Activated naive CD8-positive, alpha-beta T cell treated with anti-CD3 and anti-CD28 coated beads, Interleukin-2, amount 10 ng/mL, durations not matched to agents 7 days and 5 days (primary cell): ENCODE measurements at regions not wholly inside any gene's neighbourhood (a gene's known extent, or its start where the extent isn't known, plus 50 kb on each side); places are given as distances from the start of the nearest gene placed in this dataset.

ENCODE experiments used
- ATAC-seq: fragments of 150-1000 bp; cut with Tn5 transposase; one replicate; pipeline ENCODE4 v1.10.0; 2021; ENCODE audit warnings: low read depth, moderate library complexity
- POLR2A ChIA-PET: fragments of 350-600 bp; sonication (Branson Sonifier 250); formaldehyde crosslinking; loops from one replicate; lab custom pipeline; 2021; ENCODE audit warnings: antibody characterized with exemption; lab: Charles Lee
- DNase-seq: peaks from one replicate; pipeline ENCODE4 v3.0.0; 2021
- H3K27ac Mint-ChIP-seq: one replicate; pipeline ENCODE4 v1.8.0; 2022; ENCODE audit warnings: mild to moderate bottlenecking, mixed read lengths
- H3K27me3 Mint-ChIP-seq: one replicate; pipeline ENCODE4 v1.8.0; 2022; ENCODE audit warnings: mild to moderate bottlenecking, moderate library complexity, mixed read lengths
- H3K36me3 Mint-ChIP-seq: one replicate; pipeline ENCODE4 v1.8.0; 2021; ENCODE audit warnings: mild to moderate bottlenecking, mixed read lengths
- H3K4me1 Mint-ChIP-seq: one replicate; pipeline ENCODE4 v1.8.0; 2021; ENCODE audit warnings: mixed read lengths
- H3K4me3 Mint-ChIP-seq: one replicate; pipeline ENCODE4 v1.8.0; 2022; ENCODE audit warnings: mild to moderate bottlenecking, moderate library complexity, mixed read lengths
- H3K9me3 Mint-ChIP-seq: one replicate; pipeline ENCODE4 v1.8.0; 2021; ENCODE audit warnings: mixed read lengths

DNA sequence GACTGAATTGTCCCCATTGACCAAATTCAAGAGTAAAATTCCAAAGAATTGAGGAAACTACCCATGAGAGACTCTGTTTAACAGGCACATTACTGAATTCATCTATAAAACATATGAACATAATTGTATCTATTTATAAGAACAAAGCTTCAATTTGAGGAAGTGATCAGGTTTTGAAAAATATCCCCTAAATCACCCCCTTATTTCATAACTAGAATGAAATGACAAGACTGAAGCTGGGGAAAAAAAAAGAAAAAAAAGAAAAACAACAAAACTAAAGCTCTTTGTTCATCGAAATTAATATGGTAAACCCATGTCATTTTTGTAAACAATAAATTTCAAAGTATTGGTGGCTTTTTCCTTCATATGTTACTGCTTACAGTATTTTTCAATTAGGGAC, 184.9 kb upstream of the SEMA3A start:
- H3K36me3 Mint-ChIP-seq: no peaks in the 10 kb centered on the region
- no peak overlapping the region for H3K27ac Mint-ChIP-seq
- POLR2A ChIA-PET: no interaction called here
- H3K27me3 Mint-ChIP-seq: no peaks in the 10 kb centered on the region
- no peaks in the 10 kb centered on the region for H3K9me3 Mint-ChIP-seq
- no peaks in the 10 kb centered on the region for H3K4me1 Mint-ChIP-seq
- ATAC-seq: no peak
- no peak for DNase-seq
- H3K4me3 Mint-ChIP-seq: no peak overlapping the region

DNA sequence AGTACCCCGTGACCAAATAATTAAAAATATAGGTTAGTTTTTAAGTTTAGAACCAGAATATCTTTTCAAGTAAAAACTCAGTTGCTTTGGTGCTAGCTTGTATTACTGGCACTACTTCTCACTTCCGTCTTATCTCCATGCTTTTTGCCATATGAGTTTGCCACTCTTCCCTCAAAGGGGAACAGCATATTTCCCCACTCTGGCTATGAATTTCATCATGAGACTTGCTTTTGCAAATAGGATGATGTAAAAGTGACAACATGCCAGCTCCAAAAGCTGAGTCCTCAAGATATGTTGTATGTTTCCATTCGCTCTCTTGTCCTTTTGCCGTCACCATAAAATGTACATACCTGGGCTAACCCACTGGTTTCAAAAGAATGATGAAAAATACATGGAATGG, 178.1 kb upstream of the SEMA3A start:
- POLR2A ChIA-PET: no interaction called here
- Mint-ChIP-seq H3K36me3 (no peaks in the 10 kb centered on the region), H3K9me3 (no peaks in the 10 kb centered on the region), H3K4me3 (no peak overlapping the region), H3K27ac (no peak overlapping the region), H3K4me1 (no peaks in the 10 kb centered on the region), H3K27me3 (no peaks in the 10 kb centered on the region)
- ATAC-seq (no peak), DNase-seq (no peak)

DNA sequence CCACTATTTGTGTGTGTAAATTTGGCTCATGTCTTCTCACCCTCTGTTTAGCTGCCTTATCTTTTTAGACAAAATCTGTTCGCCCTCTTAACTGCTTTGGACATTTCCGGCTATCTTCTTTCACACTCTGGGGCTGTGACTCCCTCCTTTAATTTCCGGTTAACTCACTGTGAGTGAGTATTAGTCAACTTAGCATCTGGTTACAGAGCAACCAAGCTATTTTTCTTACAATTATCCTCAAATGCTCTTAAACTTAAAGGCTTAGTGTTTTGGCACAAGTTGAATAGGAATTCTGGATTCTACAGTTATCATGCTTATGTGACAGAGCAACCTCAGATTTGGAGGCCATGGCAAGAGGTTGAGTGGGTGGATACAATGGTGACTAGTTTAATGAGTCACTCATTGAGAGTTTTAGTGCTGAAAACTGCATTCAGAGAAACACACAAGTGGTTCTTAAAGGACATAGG, 177.6 kb upstream of the SEMA3A start:
- H3K4me3 Mint-ChIP-seq: no peak overlapping the region
- POLR2A ChIA-PET: no interaction called here
- no peaks in the 10 kb centered on the region for H3K9me3 Mint-ChIP-seq
- no peak for ATAC-seq
- no peak overlapping the region for H3K27ac Mint-ChIP-seq
- no peaks in the 10 kb centered on the region for H3K36me3 Mint-ChIP-seq
- H3K4me1 Mint-ChIP-seq: no peaks in the 10 kb centered on the region
- no peak for DNase-seq
- H3K27me3 Mint-ChIP-seq: no peaks in the 10 kb centered on the region

DNA sequence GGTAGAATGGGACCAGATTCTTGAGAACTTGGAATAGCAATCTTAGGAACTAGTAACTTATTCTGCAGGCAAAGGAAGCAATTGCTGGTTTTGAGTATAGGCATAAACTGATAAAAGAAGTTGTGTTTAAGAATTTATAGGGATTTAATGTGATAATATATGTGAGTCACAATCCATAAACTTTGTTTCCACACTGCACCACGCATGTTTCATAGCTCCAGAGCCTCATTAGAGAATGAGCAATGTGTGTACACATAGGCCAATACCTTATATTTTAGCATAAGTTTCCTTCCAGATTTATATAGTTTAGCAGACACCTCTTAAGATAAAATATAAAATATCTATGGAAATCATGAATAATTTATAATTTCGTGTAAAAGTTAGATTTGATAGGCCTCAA, 175.5 kb upstream of the SEMA3A start:
- DNase-seq (no peak), ATAC-seq (no peak)
- no peak overlapping the region for H3K27ac Mint-ChIP-seq
- H3K4me1 Mint-ChIP-seq: no peaks in the 10 kb centered on the region
- no peaks in the 10 kb centered on the region for H3K27me3 Mint-ChIP-seq
- H3K9me3 Mint-ChIP-seq: no peaks in the 10 kb centered on the region
- no peaks in the 10 kb centered on the region for H3K36me3 Mint-ChIP-seq
- no peak overlapping the region for H3K4me3 Mint-ChIP-seq
- POLR2A ChIA-PET: no interaction called here

DNA sequence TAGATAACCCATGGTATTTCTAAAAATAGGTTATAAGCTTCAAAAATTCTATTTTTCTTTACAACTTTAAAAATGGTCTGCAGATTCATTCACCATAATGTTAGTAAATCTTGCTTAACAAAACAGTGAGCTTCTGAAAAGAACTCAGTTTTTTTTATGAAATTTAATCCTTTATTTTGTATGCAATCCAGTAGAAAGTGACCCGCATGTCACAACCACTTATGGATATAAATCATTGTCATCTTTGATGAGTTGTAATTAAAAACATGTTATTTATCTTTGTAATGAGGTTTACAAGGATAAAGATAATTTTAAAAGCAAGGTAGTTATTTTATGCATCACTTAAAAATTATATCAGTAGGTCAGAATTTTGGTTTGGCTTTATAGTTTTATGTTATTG, 173.5 kb upstream of the SEMA3A start:
- H3K36me3 Mint-ChIP-seq: no peaks in the 10 kb centered on the region
- no peak for DNase-seq
- POLR2A ChIA-PET: no interaction called here
- H3K4me3 Mint-ChIP-seq: no peak overlapping the region
- no peaks in the 10 kb centered on the region for H3K27me3 Mint-ChIP-seq
- no peaks in the 10 kb centered on the region for H3K4me1 Mint-ChIP-seq
- no peak for ATAC-seq
- no peak overlapping the region for H3K27ac Mint-ChIP-seq
- no peaks in the 10 kb centered on the region for H3K9me3 Mint-ChIP-seq

DNA sequence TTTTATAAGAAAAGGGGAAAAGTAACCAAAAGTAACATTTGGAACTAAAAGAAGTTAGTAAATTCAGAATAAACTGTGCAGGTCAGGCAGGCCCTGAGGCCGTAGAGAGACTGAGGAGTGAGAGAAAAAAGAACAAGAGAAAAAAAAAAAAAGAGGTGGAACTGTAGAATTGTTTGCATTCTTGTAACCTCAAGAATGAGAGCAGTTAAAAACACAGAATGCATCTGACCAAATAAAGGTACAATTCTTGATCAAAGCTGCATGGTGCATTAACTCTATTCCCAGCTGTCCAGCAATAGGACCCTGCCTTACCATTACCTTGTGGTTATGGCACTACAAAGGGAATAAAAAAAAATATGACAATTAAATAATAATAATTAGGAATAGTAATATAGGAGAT, 170.1 kb upstream of the SEMA3A start:
- H3K4me1 Mint-ChIP-seq: no peaks in the 10 kb centered on the region
- H3K9me3 Mint-ChIP-seq: no peaks in the 10 kb centered on the region
- H3K27ac Mint-ChIP-seq: no peak overlapping the region
- ATAC-seq (no peak), DNase-seq (no peak)
- H3K4me3 Mint-ChIP-seq: no peak overlapping the region
- POLR2A ChIA-PET: no interaction called here
- no peaks in the 10 kb centered on the region for H3K27me3 Mint-ChIP-seq
- H3K36me3 Mint-ChIP-seq: no peaks in the 10 kb centered on the region

DNA sequence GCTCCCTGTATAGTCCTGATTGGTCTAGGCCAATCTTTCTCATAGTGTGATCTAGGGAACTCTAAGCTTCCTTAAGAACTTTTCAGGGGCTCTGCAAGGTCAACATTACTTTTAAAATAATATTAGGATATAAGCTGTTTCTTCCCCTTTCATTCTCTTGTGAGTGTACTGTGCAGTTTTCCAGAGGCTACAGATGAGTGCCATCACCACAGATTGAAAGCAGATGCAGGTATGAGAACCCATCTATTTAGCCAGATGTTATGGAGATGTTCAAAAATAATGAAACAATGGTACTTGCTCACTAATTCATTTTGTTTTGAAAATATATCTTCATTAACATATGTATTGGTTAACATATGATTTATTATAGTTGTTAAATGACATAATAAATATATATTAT, 169.2 kb upstream of the SEMA3A start:
- H3K27ac Mint-ChIP-seq: no peak overlapping the region
- H3K4me3 Mint-ChIP-seq: no peak overlapping the region
- no peaks in the 10 kb centered on the region for H3K9me3 Mint-ChIP-seq
- H3K4me1 Mint-ChIP-seq: no peaks in the 10 kb centered on the region
- DNase-seq (no peak), ATAC-seq (no peak)
- POLR2A ChIA-PET: no interaction called here
- no peaks in the 10 kb centered on the region for H3K27me3 Mint-ChIP-seq
- no peaks in the 10 kb centered on the region for H3K36me3 Mint-ChIP-seq

DNA sequence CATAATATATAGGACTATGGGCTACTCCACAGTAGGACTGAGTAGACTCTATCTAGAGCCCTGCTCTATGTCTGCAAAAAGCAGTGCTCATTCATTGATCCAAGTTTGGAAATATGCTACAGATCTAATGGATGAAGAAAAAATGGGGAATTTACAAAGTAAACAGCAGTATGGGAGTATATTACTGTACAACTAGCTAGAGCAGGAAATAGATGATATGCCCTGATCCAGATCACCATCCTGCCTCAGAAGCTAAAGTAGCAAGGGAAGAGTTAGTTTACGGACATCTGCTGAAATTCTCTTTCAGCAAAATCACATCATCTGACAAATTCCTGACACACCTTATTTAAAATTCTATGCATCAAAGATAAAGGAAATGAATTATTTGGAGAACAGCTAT, 168.2 kb upstream of the SEMA3A start:
- ATAC-seq: no peak
- no peak overlapping the region for H3K27ac Mint-ChIP-seq

DNA sequence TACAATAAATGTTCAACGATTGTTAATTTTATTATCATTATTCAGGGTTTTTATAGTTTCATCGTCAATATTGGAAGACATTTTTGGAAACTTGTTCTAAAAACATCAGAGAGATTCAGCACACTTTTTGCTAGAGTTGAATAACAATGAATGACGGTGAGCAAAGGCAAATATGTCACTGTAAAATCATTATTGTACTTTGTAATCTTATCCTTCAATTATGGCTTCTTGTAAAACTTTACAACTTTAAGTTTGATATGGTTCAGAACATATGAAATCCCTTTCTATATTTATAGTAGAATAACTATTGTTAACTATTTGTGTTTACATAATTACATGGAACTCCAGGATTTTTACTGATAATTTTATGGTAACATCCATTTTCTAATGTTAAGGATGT, 167.8 kb upstream of the SEMA3A start:
- H3K4me1 Mint-ChIP-seq: no peaks in the 10 kb centered on the region
- POLR2A ChIA-PET: no interaction called here
- H3K27me3 Mint-ChIP-seq: no peaks in the 10 kb centered on the region
- ATAC-seq (no peak), DNase-seq (no peak)
- no peak overlapping the region for H3K27ac Mint-ChIP-seq
- H3K9me3 Mint-ChIP-seq: no peaks in the 10 kb centered on the region
- no peak overlapping the region for H3K4me3 Mint-ChIP-seq
- H3K36me3 Mint-ChIP-seq: no peaks in the 10 kb centered on the region

More for the DNA sequence above, 168.2 kb upstream of the SEMA3A start:
- Mint-ChIP-seq H3K27me3 (no peaks in the 10 kb centered on the region), H3K4me1 (no peaks in the 10 kb centered on the region), H3K36me3 (no peaks in the 10 kb centered on the region), H3K9me3 (no peaks in the 10 kb centered on the region), H3K4me3 (no peak overlapping the region)
- DNase-seq: no peak
- POLR2A ChIA-PET: no interaction called here

DNA sequence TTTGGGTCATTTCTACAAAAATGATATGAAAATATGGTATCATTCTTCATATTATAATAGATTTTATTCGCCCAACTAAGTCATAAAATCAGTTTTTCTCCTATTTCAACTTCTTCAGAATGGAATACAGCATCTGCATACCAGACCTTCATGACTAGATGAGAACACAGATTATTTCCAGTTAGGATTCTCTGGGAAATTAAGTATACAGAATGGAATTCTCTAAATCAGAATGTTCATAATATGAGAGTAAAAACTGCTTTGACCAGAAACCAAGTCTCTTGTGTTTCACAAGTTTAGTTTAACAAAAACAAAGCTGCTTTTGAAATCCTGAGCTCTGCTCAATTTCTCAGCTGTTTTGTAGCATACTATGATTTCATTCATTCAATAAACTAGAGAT, 160.3 kb upstream of the SEMA3A start:
- ATAC-seq: no peak
- no peaks in the 10 kb centered on the region for H3K36me3 Mint-ChIP-seq
- H3K9me3 Mint-ChIP-seq: no peaks in the 10 kb centered on the region
- H3K4me1 Mint-ChIP-seq: no peaks in the 10 kb centered on the region
- POLR2A ChIA-PET: no interaction called here
- H3K27me3 Mint-ChIP-seq: no peaks in the 10 kb centered on the region
- no peak overlapping the region for H3K4me3 Mint-ChIP-seq
- DNase-seq: no peak
- H3K27ac Mint-ChIP-seq: no peak overlapping the region

DNA sequence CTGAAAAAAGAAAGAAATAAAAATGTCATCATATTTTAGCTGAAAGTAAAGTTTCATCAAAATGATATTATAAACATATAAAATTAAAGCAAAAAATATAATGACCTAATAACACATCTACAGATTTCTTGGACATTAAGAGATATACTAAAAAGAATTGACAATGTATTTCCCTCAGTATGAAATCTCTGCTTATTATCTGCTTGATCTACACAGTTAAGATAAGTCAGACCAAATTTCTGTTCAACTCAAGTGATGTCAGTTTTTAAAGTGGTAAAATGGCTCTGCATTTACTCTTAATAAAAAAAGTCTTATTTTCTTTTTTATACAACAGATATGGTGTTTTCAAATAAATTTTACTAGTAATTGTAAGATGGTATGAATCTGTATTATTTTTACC, 159.4 kb upstream of the SEMA3A start:
- H3K4me3 Mint-ChIP-seq: no peak overlapping the region
- no peaks in the 10 kb centered on the region for H3K4me1 Mint-ChIP-seq
- POLR2A ChIA-PET: no interaction called here
- H3K27me3 Mint-ChIP-seq: no peaks in the 10 kb centered on the region
- DNase-seq (no peak), ATAC-seq (no peak)
- H3K27ac Mint-ChIP-seq: no peak overlapping the region
- no peaks in the 10 kb centered on the region for H3K36me3 Mint-ChIP-seq
- H3K9me3 Mint-ChIP-seq: no peaks in the 10 kb centered on the region

DNA sequence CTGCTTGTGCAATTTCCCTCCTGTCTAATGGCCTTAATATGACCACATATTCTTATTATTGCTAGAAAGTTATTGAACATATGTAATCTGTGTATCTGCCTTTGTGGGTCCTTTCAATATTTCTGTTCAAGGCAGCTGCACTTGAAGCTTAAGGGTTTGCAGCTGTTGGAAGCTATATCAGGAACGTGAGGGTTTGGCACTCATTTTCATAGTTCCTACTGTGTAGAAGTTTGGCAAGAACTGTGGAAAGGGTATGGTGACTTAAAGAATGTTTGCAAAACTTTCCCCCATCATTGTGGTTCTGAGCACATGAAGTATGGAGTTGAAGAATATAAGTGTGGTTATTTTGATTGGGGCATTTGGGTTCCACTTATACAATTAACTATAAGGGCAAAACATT, 144.7 kb upstream of the SEMA3A start:
- peaks cover 1% of the 10 kb centered on the region for H3K9me3 Mint-ChIP-seq
- POLR2A ChIA-PET: no interaction called here
- DNase-seq: no peak
- H3K4me3 Mint-ChIP-seq: no peak overlapping the region
- ATAC-seq: no peak
- no peak overlapping the region for H3K27ac Mint-ChIP-seq
- no peaks in the 10 kb centered on the region for H3K27me3 Mint-ChIP-seq
- no peaks in the 10 kb centered on the region for H3K36me3 Mint-ChIP-seq
- no peaks in the 10 kb centered on the region for H3K4me1 Mint-ChIP-seq

DNA sequence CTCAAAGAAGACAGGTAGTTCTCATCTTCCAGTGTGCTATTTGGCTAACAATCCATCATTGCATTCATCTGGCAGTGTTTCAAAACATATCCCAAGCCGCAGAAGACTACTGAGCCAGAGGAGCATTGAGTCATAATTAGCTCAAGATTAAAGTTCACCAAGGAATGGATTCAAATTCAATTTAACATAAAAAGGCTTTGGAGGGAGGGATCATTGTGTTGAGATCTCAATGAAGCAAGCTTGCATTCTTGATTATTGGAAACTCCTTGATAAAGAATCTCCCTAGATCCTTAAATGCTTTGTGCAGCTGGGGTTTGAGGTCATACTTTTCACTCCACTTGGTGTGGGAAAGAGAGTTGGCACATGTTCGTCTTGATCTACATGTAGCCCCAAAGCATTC, 142.8 kb upstream of the SEMA3A start:
- POLR2A ChIA-PET: no interaction called here
- no peaks in the 10 kb centered on the region for H3K36me3 Mint-ChIP-seq
- H3K4me1 Mint-ChIP-seq: no peaks in the 10 kb centered on the region
- no peak for DNase-seq
- ATAC-seq: no peak
- H3K27me3 Mint-ChIP-seq: no peaks in the 10 kb centered on the region
- H3K27ac Mint-ChIP-seq: no peak overlapping the region
- H3K4me3 Mint-ChIP-seq: no peak overlapping the region
- H3K9me3 Mint-ChIP-seq: no peaks in the 10 kb centered on the region

DNA sequence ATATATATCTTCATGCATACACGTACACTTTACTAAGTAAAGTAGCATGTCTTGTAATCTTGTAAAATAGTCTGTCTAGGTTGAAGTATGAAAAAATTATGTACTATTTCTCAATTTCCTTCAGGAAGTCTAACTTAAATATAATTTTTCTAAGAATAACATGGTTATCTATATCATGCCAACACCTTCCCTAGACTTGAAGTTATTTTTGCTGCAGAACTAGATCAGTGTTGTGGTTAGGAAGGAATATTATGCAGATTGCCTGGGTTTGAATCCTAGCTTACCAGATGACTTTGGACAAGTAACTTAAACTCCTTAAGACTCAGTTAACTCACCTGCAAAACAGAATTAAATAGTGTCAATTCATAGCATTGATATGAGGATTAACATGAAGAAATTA, 142.2 kb upstream of the SEMA3A start:
- no peak for DNase-seq
- POLR2A ChIA-PET: no interaction called here
- Mint-ChIP-seq H3K4me3 (no peak overlapping the region), H3K27ac (no peak overlapping the region), H3K36me3 (no peaks in the 10 kb centered on the region), H3K9me3 (no peaks in the 10 kb centered on the region), H3K27me3 (no peaks in the 10 kb centered on the region), H3K4me1 (no peaks in the 10 kb centered on the region)
- ATAC-seq: no peak

DNA sequence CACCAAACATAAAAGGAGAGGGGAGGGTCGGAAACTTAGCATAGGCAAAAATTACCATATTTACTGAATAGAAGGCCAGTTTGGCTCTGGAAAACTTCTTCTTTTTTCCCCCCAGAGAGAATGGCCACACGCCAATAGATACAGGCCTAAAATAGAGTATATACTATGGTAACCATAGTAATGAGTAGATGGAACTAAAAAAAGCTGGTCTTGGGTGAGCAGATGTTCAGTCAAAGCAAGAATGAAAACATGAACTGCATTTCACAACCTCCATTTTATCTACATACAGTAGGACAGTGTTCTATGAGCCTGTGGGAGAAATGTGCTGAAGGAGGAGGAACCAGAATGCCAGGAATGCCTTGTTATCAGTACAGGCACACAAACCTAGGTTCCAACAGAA, 141.7 kb upstream of the SEMA3A start:
- POLR2A ChIA-PET: no interaction called here
- Mint-ChIP-seq H3K4me3 (no peak overlapping the region), H3K27me3 (no peaks in the 10 kb centered on the region), H3K36me3 (no peaks in the 10 kb centered on the region), H3K9me3 (no peaks in the 10 kb centered on the region), H3K27ac (no peak overlapping the region), H3K4me1 (no peaks in the 10 kb centered on the region)
- ATAC-seq: no peak
- no peak for DNase-seq
